ENCODE measurements at regions not wholly inside any gene's neighbourhood (a gene's known extent, or its start where the extent isn't known, plus 50 kb on each side); places are given as distances from the start of the nearest gene placed in this dataset.

DNA sequence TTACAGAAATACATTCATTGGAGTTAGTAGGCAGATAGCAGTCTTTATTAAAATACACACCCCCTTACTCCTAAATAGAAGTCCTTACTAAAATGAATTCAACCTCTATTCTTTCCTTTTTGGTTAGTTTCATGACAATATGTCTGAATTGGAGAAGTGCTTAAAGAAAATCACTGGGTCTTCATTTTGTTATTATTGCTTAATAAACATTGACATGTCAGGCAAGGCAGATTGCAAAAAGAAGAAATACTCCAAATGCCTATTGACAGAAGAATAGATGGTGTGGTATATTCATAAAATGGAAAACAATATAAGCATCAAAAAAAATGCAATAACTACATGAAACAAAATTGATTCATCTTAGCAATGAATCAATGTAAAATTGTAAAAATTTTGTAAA, 135.5 kb downstream of the TMEM26 start:
- no peak for DNase-seq

DNA sequence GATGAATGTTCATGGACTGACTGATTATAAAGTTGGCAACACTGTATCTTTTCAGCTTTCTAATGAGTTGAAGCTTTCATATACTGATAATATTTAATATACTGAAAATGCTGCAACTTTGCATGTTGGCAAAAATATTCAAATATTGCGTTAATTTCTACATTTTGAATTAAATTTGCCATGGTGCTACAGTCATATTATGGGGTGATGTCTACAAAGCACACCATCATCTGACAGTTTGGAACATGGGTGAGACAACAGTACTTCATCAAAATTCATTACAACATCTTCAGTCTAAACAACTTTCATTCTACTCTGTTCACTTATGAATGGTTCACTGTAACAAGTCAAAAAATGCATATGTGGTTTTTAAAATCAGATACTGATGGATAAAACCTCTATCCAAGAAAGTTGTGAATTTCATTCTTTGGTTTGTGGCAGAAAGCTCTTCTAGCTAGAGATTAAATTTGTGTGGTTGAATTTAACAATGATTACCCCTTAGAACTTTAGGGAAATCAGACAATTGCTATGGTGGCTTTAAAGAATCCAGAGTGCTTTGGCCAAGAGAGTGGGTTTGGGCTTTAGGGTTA, 136.4 kb downstream of the TMEM26 start:
- DNase-seq: no peak

DNA sequence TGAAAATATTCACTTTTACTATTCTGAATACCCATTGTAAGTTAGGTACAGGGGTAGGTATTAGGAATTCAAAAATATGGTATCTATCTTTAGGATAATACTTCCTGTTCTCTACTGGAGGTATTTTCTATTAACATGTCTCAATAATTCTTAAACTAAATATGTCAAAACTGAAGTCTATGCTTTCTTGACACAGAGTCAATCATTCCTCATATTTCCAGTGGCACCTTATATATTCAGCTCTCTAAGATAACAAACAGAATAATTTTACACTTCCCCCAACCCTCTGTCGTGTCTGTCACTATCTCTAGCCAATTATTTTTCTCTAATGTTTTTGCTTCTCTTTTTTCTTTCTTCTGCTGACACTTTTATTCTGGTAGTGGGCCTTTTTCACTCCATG, 138.9 kb downstream of the TMEM26 start:
- no peak for DNase-seq

GRCh38 chr10:61313460-61313859, 139.7 kb downstream of the TMEM26 start:
- DNase-seq: no peak

GRCh38 chr10:61304746-61305145, 148.4 kb downstream of the TMEM26 start:
- DNase-seq: no peak

DNA sequence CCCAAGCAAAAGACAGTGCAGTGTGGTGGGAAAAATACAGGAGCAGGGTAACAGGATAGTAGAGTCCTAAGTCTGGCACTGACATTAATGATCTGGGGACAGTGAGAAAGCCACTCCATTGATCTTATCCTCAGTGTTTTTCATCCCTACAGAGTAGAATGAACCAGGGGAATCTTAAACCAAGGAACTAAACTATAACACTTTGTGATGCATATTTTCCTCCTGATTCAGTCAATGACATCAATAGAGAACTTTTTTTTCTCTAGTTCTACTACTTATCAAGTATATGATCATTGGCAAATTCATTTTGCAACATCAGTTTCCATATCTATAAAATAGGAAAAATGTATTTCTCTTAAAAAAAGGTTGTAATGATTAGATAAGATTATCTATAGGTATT, 151.1 kb downstream of the TMEM26 start:
- no peak for DNase-seq

DNA sequence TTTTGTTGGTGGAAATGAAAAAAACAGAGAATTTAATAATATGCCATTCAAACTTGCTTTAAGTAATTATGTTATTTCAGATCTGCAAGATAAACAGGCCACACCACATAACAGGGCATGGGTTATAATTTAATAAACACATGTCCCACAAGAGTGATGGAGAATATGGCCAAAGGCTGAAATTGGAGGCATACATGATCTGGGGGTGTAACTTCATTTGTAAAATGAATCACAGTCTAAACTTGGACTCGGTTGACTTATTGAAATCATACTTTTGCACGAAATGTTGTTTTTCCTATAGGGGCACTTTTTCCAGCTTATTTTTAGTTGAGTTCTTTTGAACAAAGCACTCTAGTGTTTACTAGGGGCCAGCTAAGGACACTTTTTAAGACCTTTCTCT, 151.6 kb downstream of the TMEM26 start:
- no peak for DNase-seq

DNA sequence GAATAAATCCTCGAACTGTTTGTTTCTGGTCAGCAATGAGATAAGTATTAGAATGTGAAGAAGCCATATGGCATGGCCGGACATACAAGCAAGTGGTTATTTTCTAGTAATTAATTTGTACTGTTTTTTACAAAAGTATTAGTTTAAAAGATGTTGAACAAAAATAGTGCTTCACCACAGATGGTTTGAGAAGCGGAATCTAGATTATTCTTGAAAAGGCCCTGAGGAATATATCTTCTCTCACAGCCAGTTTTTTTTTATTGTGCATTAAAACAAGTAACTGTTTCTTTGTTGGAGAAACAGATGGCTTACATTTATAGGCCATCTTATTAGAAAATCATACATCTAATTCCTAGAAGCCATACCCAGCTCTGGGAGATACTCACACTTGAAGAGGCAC, 153.3 kb downstream of the TMEM26 start:
- DNase-seq: no peak

DNA sequence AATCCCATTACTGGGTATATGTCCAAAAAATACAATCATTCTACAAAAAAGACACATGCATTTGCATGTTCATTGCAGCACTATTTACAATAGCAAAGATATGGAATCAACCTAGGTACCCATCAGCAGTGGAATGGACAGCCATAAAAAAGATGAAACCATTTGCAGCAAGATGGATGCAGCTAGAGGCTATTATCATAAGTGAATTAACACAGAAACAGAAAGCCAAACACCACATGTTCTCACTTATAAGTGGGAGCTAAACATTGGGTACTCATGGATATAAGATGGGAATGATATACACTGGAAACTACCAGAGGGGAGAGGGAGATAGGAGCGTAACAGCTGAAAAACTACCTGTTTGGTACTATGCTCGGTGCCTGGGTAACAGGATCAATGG, 154.0 kb downstream of the TMEM26 start:
- no peak for DNase-seq

GRCh38 chr10:61298194-61298593, 155.0 kb downstream of the TMEM26 start:
- DNase-seq: no peak

GRCh38 chr10:61296161-61296560, 157.0 kb downstream of the TMEM26 start:
- no peak for DNase-seq

DNA sequence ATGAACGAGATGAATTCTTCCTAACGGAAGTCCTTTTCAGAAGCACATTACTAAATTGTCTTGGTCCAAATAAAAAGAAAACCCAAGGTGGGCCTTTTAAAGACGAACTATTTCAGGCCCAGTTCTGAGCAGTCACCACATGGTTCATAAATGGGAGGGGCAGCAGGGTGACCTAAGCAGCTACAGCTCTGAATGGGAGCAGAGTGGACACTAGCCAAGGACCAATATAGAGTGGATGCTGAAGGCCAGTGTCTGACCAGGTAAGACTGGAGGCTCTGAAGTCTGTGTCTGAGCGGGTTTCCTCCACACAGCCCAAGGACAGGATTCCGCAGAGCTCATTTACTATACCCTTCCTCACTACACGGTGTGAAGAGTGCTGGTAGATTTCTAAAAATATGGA, 159.1 kb downstream of the TMEM26 start:
- DNase-seq: no peak

DNA sequence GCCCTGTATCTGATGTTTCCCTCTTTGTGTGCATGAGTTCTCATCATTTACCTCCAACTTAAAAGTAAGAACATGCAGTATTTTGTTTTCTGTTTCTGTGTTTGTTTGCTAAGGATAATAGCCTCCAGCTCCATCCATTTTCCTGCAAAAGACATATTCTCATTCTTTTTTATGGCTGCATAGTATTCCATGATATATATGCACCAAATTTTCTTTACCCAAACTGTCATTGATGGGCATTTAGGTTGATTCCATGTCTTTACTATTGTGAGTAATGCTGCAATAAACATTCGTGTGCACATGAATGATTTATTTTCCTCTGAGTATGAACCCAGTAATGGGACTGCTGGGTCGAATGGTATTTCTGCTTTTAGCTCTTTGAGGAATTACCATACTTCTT, 163.4 kb downstream of the TMEM26 start:
- no peak for DNase-seq

- DNase-seq: no peak
Observed at GRCh38 chr10:61286686-61287085, 166.5 kb downstream of the TMEM26 start.

- no peak for DNase-seq
Observed at GRCh38 chr10:61285749-61286148, 167.4 kb downstream of the TMEM26 start.

GRCh38 chr10:61284222-61284890, 168.8 kb downstream of the TMEM26 start:
- no peak for DNase-seq

GRCh38 chr10:61283481-61284221, 169.5 kb downstream of the TMEM26 start:
- no peak for DNase-seq

- DNase-seq: no peak
Observed at GRCh38 chr10:61283066-61283465, 170.1 kb downstream of the TMEM26 start.

GRCh38 chr10:61280303-61280702, 172.9 kb downstream of the TMEM26 start:
- no peak for DNase-seq

DNA sequence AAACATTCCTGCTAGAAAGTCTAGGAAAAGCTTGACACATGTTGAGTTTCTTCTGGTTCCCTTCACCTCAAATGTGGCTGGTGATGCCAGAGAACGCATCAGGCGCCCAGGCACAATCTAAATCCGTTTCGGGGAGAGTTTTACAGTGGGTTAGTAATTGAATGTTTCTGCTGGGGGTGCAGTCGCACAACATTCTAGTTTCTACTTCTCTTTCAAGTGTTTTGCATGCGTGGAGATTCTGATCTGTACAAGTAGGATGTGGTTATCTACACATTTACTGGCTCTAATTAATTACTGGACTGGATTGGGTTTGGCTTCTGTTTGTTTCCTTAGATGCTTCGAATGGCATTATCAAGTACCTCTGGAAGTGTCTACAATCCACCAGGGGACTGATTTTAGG, 173.8 kb downstream of the TMEM26 start:
- DNase-seq: no peak

DNA sequence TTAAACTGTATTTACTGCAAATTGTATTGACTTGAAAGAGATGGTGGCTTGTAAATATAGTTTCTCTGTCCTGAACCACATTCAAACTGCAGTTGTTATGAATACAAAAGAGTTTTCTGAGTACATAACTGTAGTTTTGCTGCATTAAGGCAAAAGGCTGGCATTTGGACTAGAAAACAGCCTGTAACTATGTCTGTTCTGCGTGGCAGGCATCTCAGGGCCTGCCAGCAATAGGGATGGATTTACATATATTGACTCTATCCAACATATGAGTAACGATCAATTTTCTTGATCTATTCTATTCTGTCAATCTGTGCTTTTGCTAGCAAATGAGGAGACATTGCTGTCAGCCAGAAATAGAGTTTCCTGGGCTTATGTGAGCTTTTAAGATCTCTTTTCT, 174.6 kb downstream of the TMEM26 start:
- no peak for DNase-seq

GRCh38 chr10:61272781-61273180, 180.4 kb downstream of the TMEM26 start:
- no peak for DNase-seq

GRCh38 chr10:61271127-61271780, 181.9 kb downstream of the TMEM26 start:
- DNase-seq: no peak

DNA sequence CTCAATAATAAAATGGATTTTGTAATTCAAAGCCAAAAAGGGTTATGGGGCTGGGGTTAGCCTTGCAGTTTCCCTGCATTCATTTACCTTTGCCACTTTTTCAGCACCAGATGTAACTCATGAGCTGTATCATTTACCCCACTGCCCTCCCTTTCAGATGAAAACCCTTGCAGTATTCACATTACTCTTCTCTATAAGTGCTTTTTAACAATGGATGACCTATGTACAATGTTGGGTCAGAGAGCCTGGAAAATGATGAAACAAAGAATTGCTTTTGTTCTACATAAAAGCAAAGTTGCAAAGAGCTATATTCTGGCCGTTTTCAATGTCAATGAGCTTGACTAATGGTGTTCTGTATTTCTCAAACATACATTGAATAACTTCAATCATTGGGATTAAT, 189.7 kb downstream of the TMEM26 start:
- DNase-seq: no peak
